GM12878 (cell line): ENCODE measurements at regions not wholly inside any gene's neighbourhood (a gene's known extent, or its start where the extent isn't known, plus 50 kb on each side); places are given as distances from the start of the nearest gene placed in this dataset.

ENCODE experiments used
- ATAC-seq: fragments of 200-7000 bp; cut with Tn5 transposase; 3 replicates; pipeline ENCODE4 v1.9.1; 2020; ENCODE audit warnings: mild to moderate bottlenecking, moderate library complexity
- BruUV-seq: library from RNA; stranded (reverse); fragments of 400-500 nt; replicated peaks from 2 replicates; lab custom pipeline; 2021; lab: Mats Ljungman, UMichigan
- CTCF ChIA-PET: fragments of 300-600 bp; sonication (Branson Sonifier 250); formaldehyde crosslinking; extraction: SDS; loops from one replicate; lab custom pipeline; 2021; ENCODE audit warnings: inconsistent platforms; lab: Yijun Ruan, JAX
- POLR2A ChIA-PET: fragments of 350-600 bp; formaldehyde crosslinking; extraction: SDS; loops from one replicate; lab custom pipeline; 2021; ENCODE audit warnings: inconsistent platforms; lab: Charles Lee
- RAD21 ChIA-PET: fragments of 300-600 bp; sonication (Branson Sonifier 250); formaldehyde crosslinking; loops from one replicate; lab custom pipeline; 2023; ENCODE audit warnings: antibody characterized with exemption; ENCODE audit not compliant: unreplicated experiment; lab: Charles Lee
- SMC1A ChIA-PET: fragments of 300-600 bp; sonication (Branson Sonifier 250); formaldehyde crosslinking; loops from one replicate; lab custom pipeline; 2023; ENCODE audit not compliant: unreplicated experiment, uncharacterized antibody; lab: Charles Lee
- DNase-seq: peaks from one replicate; pipeline ENCODE4 v3.0.0-alpha.2; 2011; ENCODE audit warnings: low read depth, low spot score
- FAIRE-seq: peaks from 3 replicates; lab custom pipeline; 2011; peaks lifted over from hg19 to GRCh38; lab: Jason Lieb, UNC
- H2AFZ ChIP-seq: 2 replicates; pipeline ENCODE4 v1.6.0; 2011; ENCODE audit warnings: low read depth, low read length, control low read depth; ENCODE audit not compliant: control insufficient read depth
- H3K27ac ChIP-seq: 2 replicates; pipeline ENCODE4 v1.5.1; 2011; ENCODE audit warnings: control low read depth; ENCODE audit not compliant: control insufficient read depth, insufficient read depth
- H3K27me3 ChIP-seq, 2 experiments: replicated peaks in 1 of 2; 2 replicates each; pipeline versions ENCODE4 v1.6.0 to v1.6.1; 2011; ENCODE audit warnings: low read length in 1 of 2; ENCODE audit not compliant: control insufficient read depth in 2 of 2, insufficient read depth in 2 of 2
- H3K36me3 ChIP-seq, 2 experiments: 2 replicates each; pipeline ENCODE4 v1.5.1; 2011; ENCODE audit warnings: low read length in 1 of 2; ENCODE audit not compliant: control insufficient read depth in 2 of 2, insufficient read depth in 2 of 2
- H3K4me1 ChIP-seq: 2 replicates; pipeline ENCODE4 v1.6.1; 2011; ENCODE audit warnings: mild to moderate bottlenecking, low read length, moderate library complexity, mixed read lengths; ENCODE audit not compliant: control insufficient read depth, insufficient read depth
- H3K4me2 ChIP-seq: 2 replicates; pipeline ENCODE4 v1.6.0; 2011; ENCODE audit warnings: control low read depth; ENCODE audit not compliant: control insufficient read depth, insufficient read depth
- H3K4me3 ChIP-seq: fragments of 200-600 bp; sonication (generic); 2 replicates; pipeline ENCODE4 v1.5.1; 2016
- H3K79me2 ChIP-seq: 2 replicates; pipeline ENCODE4 v1.6.0; 2011; ENCODE audit warnings: low read length; ENCODE audit not compliant: control insufficient read depth, insufficient read depth
- H3K9ac ChIP-seq: 2 replicates; pipeline ENCODE4 v1.8.0; 2011; ENCODE audit warnings: low read length, control low read depth, mixed read lengths; ENCODE audit not compliant: control insufficient read depth, insufficient read depth
- H3K9me3 ChIP-seq: replicated peaks from 3 replicates; pipeline ENCODE4 v1.5.1; 2011; ENCODE audit warnings: mild to moderate bottlenecking, low read length; ENCODE audit not compliant: control insufficient read depth, insufficient read depth
- H4K20me1 ChIP-seq: 2 replicates; pipeline ENCODE4 v1.6.0; 2011; ENCODE audit not compliant: control insufficient read depth, insufficient read depth
- DPF2 ChIP-seq: fragments of 450-650 bp; IDR thresholded peaks from 2 replicates; pipeline ENCODE4 v1.6.1; 2017; ENCODE audit warnings: mild to moderate bottlenecking
- HDGF ChIP-seq: fragments of 450-650 bp; IDR thresholded peaks from 2 replicates; pipeline ENCODE4 v1.6.1; 2016; ENCODE audit warnings: antibody characterized with exemption
- IRF4 ChIP-seq: IDR thresholded peaks from 2 replicates; pipeline ENCODE4 v1.6.1; 2011; ENCODE audit warnings: low read depth, low read length
- MTA2 ChIP-seq: fragments of 450-650 bp; IDR thresholded peaks from 2 replicates; pipeline ENCODE4 v1.6.1; 2016; ENCODE audit warnings: low read depth, mild to moderate bottlenecking, moderate library complexity
- MTA3 ChIP-seq: IDR thresholded peaks from 2 replicates; pipeline ENCODE4 v1.6.1; 2012; ENCODE audit warnings: low read length, inconsistent platforms, borderline replicate concordance
- NFXL1 ChIP-seq: fragments of 450-650 bp; IDR thresholded peaks from 2 replicates; pipeline ENCODE4 v1.6.1; 2017; ENCODE audit warnings: antibody characterized with exemption, mild to moderate bottlenecking, borderline replicate concordance
- NFYA ChIP-seq: IDR thresholded peaks from 2 replicates; pipeline ENCODE4 v1.6.1; 2011; ENCODE audit warnings: low read depth, mild to moderate bottlenecking, low read length, improper control_type of control experiment, borderline replicate concordance
- POLR2A ChIP-seq: IDR thresholded peaks from 2 replicates; pipeline ENCODE4 v1.6.1; 2011; ENCODE audit warnings: low read depth, mild to moderate bottlenecking, low read length
- SPI1 ChIP-seq: IDR thresholded peaks from 2 replicates; pipeline ENCODE4 v1.6.1; 2011; ENCODE audit warnings: low read depth, mild to moderate bottlenecking, low read length, moderate library complexity, borderline replicate concordance; ENCODE audit not compliant: insufficient read depth
- USF1 ChIP-seq: IDR thresholded peaks from 2 replicates; pipeline ENCODE4 v1.6.1; 2011; ENCODE audit warnings: borderline replicate concordance, low read depth, mild to moderate bottlenecking, moderate library complexity, mixed read lengths, low read length; ENCODE audit not compliant: insufficient read depth; ENCODE audit errors: extremely low read length
- WGBS: methylation state at CpG from one replicate; pipeline ENCODE4 v1.1.6; 2016; ENCODE audit warnings: low lambda C conversion rate; ENCODE audit not compliant: insufficient replicate concordance, insufficient coverage; ENCODE audit errors: missing lambda C conversion rate; 5-methylcytosine and 5-hydroxymethylcytosine counted together
- in situ Hi-C: fragments of 300-500 bp; cut with MboI; formaldehyde crosslinking; loops from 9 replicates; pipeline ENCODE4 v1.14.3; 2018; ENCODE audit warnings: mixed read lengths
- intact Hi-C: fragments of 100-400 bp; cut with micrococcal nuclease; formaldehyde crosslinking; loops from one replicate; pipeline ENCODE4 v1.14.2; 2022; ENCODE audit not compliant: unreplicated experiment
- TF ChIP-seq, protein P1 (sequence below): fragments of 450-650 bp; formaldehyde crosslinking; IDR thresholded peaks from 2 replicates; pipeline ENCODE4 v1.4.0; 2022; ENCODE audit warnings: mild to moderate bottlenecking, moderate library complexity
- TF ChIP-seq, protein P2 (sequence below): fragments of 450-650 bp; IDR thresholded peaks from 2 replicates; pipeline ENCODE4 v1.6.1; 2018; ENCODE audit warnings: mild to moderate bottlenecking, low read depth, moderate library complexity; ENCODE audit not compliant: partially characterized antibody
- TF ChIP-seq, protein P3 (sequence below): fragments of 150-350 bp; IDR thresholded peaks from 2 replicates; pipeline ENCODE4 v1.6.1; 2014; ENCODE audit warnings: mild to moderate bottlenecking, low read depth, low read length

DNA sequence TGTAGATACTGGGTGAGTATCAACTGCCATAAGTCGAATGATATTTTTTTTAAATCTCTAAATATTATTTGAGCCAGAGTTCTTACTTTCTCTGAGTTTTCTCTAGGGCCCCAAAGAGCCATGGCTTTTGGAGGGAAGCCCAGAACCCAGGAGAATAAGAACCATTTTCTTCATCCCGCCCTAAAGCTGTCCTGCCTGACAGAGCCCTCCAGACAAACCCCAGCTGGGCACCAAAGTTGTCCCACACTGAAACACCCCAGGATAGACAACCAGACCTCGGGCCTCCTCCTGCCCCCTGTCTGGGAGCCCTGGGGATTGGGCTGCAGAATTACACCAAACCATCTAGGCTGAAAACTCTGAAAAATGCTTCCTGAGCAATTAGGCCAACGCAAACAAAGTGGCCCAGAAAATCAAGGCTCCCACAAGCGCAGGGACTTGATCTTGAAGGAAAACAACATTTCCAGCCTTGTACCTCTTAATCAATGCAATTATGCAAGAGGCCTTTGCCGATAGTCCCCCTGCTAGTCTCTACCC lies 113.1 kb downstream of the RRAGC start (continued):
- TF ChIP-seq, protein P1, sequence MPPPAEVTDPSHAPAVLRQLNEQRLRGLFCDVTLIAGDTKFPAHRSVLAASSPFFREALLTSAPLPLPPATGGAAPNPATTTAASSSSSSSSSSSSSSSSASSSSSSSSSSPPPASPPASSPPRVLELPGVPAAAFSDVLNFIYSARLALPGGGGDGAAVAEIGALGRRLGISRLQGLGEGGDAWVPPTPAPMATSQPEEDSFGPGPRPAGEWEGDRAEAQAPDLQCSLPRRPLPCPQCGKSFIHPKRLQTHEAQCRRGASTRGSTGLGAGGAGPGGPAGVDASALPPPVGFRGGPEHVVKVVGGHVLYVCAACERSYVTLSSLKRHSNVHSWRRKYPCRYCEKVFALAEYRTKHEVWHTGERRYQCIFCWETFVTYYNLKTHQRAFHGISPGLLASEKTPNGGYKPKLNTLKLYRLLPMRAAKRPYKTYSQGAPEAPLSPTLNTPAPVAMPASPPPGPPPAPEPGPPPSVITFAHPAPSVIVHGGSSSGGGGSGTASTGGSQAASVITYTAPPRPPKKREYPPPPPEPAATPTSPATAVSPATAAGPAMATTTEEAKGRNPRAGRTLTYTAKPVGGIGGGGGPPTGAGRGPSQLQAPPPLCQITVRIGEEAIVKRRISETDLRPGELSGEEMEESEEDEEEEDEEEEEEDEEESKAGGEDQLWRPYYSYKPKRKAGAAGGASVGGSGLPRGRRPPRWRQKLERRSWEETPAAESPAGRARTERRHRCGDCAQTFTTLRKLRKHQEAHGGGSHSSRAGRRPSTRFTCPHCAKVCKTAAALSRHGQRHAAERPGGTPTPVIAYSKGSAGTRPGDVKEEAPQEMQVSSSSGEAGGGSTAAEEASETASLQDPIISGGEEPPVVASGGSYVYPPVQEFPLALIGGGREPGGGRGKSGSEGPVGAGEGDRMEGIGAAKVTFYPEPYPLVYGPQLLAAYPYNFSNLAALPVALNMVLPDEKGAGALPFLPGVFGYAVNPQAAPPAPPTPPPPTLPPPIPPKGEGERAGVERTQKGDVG (CRISPR knock-in tag), result no peak
- no peak for TF ChIP-seq IRF4

DNA sequence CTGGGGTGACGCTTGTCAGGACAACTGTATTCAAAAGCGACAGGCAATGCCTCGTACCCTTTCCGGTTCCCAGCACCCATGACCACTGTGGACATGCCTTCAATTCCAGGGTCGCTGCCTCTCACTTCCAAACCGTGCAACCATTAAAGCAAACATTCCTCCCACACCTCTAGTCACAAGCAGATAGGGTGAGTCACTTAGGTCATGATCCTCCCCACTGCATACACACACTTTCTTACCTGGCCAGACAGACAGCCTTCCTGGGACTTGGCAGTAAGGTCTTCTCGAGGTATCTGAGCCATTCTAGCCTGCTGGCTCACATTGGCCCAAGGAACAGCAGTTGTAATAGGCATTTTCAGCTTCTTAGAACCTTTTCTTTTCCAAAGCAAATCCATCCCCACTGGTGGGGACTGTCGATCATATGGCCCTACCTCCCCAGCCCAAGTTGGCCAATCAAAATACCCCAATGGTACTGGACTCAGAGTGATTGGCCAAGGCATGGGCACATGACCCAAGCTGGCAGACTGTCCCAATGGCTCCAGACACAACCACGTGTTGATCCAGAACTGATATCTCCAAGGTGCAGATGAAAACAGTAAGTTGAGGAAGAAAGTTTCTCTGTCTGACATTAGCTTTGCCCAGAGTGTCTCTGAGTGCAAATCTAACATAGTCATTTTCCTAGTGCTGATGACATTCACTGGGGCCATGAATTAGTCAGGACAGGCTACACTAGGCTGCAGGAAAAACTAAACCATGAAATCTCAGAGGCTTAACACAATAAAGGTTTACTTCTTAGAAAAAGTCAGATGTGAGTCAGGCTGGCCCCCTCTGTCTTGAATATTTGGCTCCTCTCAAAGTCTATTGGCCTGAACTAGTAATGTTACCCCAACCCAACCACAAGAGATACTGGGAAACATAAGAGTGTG lies 113.8 kb downstream of the RRAGC start:
- H3K4me2 ChIP-seq, result no peak overlapping the region
- in situ Hi-C loops, result no loop called here
- ATAC-seq, result no peak
- TF ChIP-seq NFYA (no peak), MTA3 (no peak), NFXL1 (no peak), DPF2 (no peak), POLR2A (no peak), HDGF (no peak), SPI1 (no peak), USF1 (no peak), MTA2 (no peak)
- TF ChIP-seq, protein P2, sequence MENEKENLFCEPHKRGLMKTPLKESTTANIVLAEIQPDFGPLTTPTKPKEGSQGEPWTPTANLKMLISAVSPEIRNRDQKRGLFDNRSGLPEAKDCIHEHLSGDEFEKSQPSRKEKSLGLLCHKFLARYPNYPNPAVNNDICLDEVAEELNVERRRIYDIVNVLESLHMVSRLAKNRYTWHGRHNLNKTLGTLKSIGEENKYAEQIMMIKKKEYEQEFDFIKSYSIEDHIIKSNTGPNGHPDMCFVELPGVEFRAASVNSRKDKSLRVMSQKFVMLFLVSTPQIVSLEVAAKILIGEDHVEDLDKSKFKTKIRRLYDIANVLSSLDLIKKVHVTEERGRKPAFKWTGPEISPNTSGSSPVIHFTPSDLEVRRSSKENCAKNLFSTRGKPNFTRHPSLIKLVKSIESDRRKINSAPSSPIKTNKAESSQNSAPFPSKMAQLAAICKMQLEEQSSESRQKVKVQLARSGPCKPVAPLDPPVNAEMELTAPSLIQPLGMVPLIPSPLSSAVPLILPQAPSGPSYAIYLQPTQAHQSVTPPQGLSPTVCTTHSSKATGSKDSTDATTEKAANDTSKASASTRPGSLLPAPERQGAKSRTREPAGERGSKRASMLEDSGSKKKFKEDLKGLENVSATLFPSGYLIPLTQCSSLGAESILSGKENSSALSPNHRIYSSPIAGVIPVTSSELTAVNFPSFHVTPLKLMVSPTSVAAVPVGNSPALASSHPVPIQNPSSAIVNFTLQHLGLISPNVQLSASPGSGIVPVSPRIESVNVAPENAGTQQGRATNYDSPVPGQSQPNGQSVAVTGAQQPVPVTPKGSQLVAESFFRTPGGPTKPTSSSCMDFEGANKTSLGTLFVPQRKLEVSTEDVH, result no peak
- TF ChIP-seq, protein P3, sequence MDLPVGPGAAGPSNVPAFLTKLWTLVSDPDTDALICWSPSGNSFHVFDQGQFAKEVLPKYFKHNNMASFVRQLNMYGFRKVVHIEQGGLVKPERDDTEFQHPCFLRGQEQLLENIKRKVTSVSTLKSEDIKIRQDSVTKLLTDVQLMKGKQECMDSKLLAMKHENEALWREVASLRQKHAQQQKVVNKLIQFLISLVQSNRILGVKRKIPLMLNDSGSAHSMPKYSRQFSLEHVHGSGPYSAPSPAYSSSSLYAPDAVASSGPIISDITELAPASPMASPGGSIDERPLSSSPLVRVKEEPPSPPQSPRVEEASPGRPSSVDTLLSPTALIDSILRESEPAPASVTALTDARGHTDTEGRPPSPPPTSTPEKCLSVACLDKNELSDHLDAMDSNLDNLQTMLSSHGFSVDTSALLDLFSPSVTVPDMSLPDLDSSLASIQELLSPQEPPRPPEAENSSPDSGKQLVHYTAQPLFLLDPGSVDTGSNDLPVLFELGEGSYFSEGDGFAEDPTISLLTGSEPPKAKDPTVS, result no peak

More for the DNA sequence above, 113.8 kb downstream of the RRAGC start:
- no peak for DNase-seq
- WGBS, result 34% methylated on average over 9 of the region's 9 CpGs
- intact Hi-C loops, result no loop called here
- no peaks in the 10 kb centered on the region for H3K9me3 ChIP-seq
- ChIA-PET CTCF (no interaction called here), RAD21 (no interaction called here), SMC1A (no interaction called here), POLR2A (no interaction called here)
- no peak overlapping the region for H3K4me3 ChIP-seq
- H4K20me1 ChIP-seq, result no peaks in the 10 kb centered on the region
- H2AFZ ChIP-seq, result no peak overlapping the region
- H3K79me2 ChIP-seq, result no peaks in the 10 kb centered on the region
- H3K27me3 ChIP-seq, result no peaks in the 10 kb centered on the region
- no peaks in the 10 kb centered on the region for H3K4me1 ChIP-seq
- BruUV-seq, result no TSS peak
- H3K36me3 ChIP-seq, result no peaks in the 10 kb centered on the region
- FAIRE-seq, result no peak
- no peak overlapping the region for H3K27ac ChIP-seq
- no peak overlapping the region for H3K9ac ChIP-seq
